Kidney (tissue), 13 donors: ENCODE measurements at regions not wholly inside any gene's neighbourhood (a gene's known extent, or its start where the extent isn't known, plus 50 kb on each side); places are given as distances from the start of the nearest gene placed in this dataset.

Experiments used
- DNase-seq, 5 donors: peaks; one replicate each; pipeline ENCODE4 v3.0.0-alpha.2; 2013 to 2020
- FAIRE-seq: peaks from 2 replicates; lab custom pipeline; 2012; peaks lifted over from hg19 to GRCh38; lab: Jason Lieb, UNC
- H3K27ac ChIP-seq, 2 donors: one replicate each; pipeline ENCODE4 v1.7.0; 2013; ENCODE audit warnings: low read depth in 2 of 2, low read length in 2 of 2, inconsistent platforms in 1 of 2
- H3K27me3 ChIP-seq: one replicate; pipeline ENCODE4 v1.7.1; 2013; ENCODE audit warnings: low read length, inconsistent platforms; ENCODE audit not compliant: control insufficient read depth, insufficient read depth
- H3K36me3 ChIP-seq, 3 donors: one replicate each; pipeline versions ENCODE4 v1.7.0 to v1.7.1; 2013; ENCODE audit warnings: low read length in 3 of 3, control low read depth in 1 of 3, inconsistent platforms in 1 of 3; ENCODE audit not compliant: insufficient read depth in 3 of 3, control insufficient read depth in 2 of 3
- H3K4me1 ChIP-seq, 3 donors: one replicate each; pipeline versions ENCODE4 v1.7.0 to v1.7.1; 2013; ENCODE audit warnings: low read length in 3 of 3, inconsistent platforms in 1 of 3, low read depth in 1 of 3; ENCODE audit not compliant: control insufficient read depth in 2 of 3, insufficient read depth in 2 of 3
- H3K4me3 ChIP-seq, 3 donors: one replicate each; pipeline versions ENCODE4 v1.7.0 to v1.8.1; 2013; ENCODE audit warnings: low read length in 3 of 3, control low read depth in 1 of 3, inconsistent platforms in 1 of 3
- H3K9ac ChIP-seq, 3 donors: one replicate each; pipeline versions ENCODE4 v1.7.0 to v1.7.1; 2013; ENCODE audit warnings: low read length in 3 of 3, control low read depth in 1 of 3, inconsistent platforms in 1 of 3
- H3K9me3 ChIP-seq, 3 donors: one replicate each; pipeline versions ENCODE4 v1.7.0 to v1.7.1; 2013; ENCODE audit warnings: low read length in 3 of 3, control low read depth in 1 of 3, inconsistent platforms in 1 of 3; ENCODE audit not compliant: control insufficient read depth in 2 of 3, insufficient read depth in 1 of 3
- intact Hi-C: fragments of 100-400 bp; cut with DNase I; formaldehyde crosslinking; loops from one replicate; pipeline ENCODE4 v1.11.1; 2022
- TF ChIP-seq, protein P1 (sequence below): IDR thresholded peaks from 3 replicates; pipeline ENCODE4 v1.5.1; 2012; ENCODE audit warnings: mild to moderate bottlenecking, moderate library complexity, borderline replicate concordance; ENCODE audit not compliant: insufficient read depth; ENCODE audit errors: extremely low read depth
- donor health status: control.
- donor health status: control.
- donor health status: control.
- donor health status: control.
- donor health status: control.
- donor health status: DM: yes; HTN: yes; CAD: no.
- donor health status: Normal renal cell carcinoma (clear cell type).

- intact Hi-C loops = no loop called here
- Histone ChIP-seq H3K27me3 (no peaks in the 10 kb centered on the region), H3K9ac (no peak overlapping the region), H3K4me1 (no peaks in the 10 kb centered on the region), H3K9me3 (no peaks in the 10 kb centered on the region), H3K27ac (no peak overlapping the region), H3K36me3 (no peaks in the 10 kb centered on the region), H3K4me3 (no peak overlapping the region)
- TF ChIP-seq, protein P1, sequence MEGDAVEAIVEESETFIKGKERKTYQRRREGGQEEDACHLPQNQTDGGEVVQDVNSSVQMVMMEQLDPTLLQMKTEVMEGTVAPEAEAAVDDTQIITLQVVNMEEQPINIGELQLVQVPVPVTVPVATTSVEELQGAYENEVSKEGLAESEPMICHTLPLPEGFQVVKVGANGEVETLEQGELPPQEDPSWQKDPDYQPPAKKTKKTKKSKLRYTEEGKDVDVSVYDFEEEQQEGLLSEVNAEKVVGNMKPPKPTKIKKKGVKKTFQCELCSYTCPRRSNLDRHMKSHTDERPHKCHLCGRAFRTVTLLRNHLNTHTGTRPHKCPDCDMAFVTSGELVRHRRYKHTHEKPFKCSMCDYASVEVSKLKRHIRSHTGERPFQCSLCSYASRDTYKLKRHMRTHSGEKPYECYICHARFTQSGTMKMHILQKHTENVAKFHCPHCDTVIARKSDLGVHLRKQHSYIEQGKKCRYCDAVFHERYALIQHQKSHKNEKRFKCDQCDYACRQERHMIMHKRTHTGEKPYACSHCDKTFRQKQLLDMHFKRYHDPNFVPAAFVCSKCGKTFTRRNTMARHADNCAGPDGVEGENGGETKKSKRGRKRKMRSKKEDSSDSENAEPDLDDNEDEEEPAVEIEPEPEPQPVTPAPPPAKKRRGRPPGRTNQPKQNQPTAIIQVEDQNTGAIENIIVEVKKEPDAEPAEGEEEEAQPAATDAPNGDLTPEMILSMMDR = no peak
- DNase-seq (peak in 1 of 5 donors; percentile 3), FAIRE-seq (no peak)
Measured at GRCh38 chr21:32844653-32845436, 73.3 kb upstream of the PAXBP1 start.

DNA sequence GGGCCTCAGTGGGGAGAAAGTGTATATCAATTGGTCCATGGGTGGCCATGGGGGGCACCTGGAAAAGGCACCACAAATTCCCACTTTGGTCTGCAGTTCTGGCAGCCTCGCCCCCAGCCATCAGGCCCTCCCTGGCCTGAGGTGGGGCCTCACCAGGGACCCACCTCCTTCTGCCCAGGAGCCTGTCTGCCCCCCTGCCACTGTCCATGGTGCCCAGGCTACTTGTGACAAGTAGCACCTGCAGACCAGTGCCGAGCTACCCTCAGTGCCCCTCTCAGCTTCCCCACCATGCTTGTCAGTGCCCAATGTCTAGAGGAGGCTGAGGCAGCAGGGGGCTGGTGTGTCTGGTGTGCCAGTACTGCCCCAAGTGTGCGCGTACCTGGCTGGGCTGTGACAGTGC, 87.1 kb upstream of the PAXBP1 start:
- H3K27ac ChIP-seq = no peak overlapping the region
- no peaks in the 10 kb centered on the region for H3K36me3 ChIP-seq
- no peaks in the 10 kb centered on the region for H3K27me3 ChIP-seq
- TF ChIP-seq, protein P1 = no peak
- intact Hi-C loops = no loop called here
- DNase-seq (no peak), FAIRE-seq (no peak)
- no peak overlapping the region for H3K4me3 ChIP-seq
- H3K4me1 ChIP-seq = no peaks in the 10 kb centered on the region
- no peak overlapping the region for H3K9ac ChIP-seq
- no peaks in the 10 kb centered on the region for H3K9me3 ChIP-seq

DNA sequence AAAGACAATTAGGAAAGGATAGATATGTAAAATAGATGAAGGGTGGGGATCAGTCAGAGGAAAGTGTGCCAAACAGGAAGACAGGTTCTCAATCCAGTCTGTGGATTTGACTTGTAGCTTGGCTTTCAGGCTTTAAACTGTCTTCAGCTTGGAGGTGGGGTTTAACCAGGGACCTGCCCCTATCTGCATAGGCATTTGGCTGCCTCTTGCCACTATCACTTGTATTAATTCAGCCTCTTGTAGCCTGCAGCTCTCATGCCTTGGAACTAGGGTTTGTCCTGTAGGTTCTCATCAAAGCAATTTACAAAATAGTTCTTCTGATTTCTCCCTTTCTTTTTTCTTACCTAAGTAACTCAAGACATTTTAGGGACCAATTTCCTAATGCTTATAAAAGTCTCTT, 88.8 kb upstream of the PAXBP1 start:
- H3K9me3 ChIP-seq = no peaks in the 10 kb centered on the region
- intact Hi-C loops = no loop called here
- H3K9ac ChIP-seq = no peak overlapping the region
- no peak for FAIRE-seq
- no peaks in the 10 kb centered on the region for H3K27me3 ChIP-seq
- H3K27ac ChIP-seq = no peak overlapping the region
- DNase-seq = no peak
- no peak overlapping the region for H3K4me3 ChIP-seq
- H3K36me3 ChIP-seq = no peaks in the 10 kb centered on the region
- no peaks in the 10 kb centered on the region for H3K4me1 ChIP-seq
- TF ChIP-seq, protein P1 = no peak
